DOHH2 (cell line): ENCODE measurements at regions not wholly inside any gene's neighbourhood (a gene's known extent, or its start where the extent isn't known, plus 50 kb on each side); places are given as distances from the start of the nearest gene placed in this dataset.

Experiments
- H3F3A ChIP-seq: fragments of 200-600 bp; sonication (generic), shearing (Covaris generic); 2 replicates; pipeline ENCODE4 v1.6.0; 2016; ENCODE audit warnings: antibody characterized with exemption, mild to moderate bottlenecking; ENCODE audit not compliant: control insufficient read depth, insufficient read depth
- H3K27ac ChIP-seq: fragments of 200-600 bp; sonication (generic); 2 replicates; pipeline ENCODE4 v1.5.1; 2014; ENCODE audit warnings: low read depth, mild to moderate bottlenecking, low read length, moderate library complexity
- H3K27me3 ChIP-seq: fragments of 200-600 bp; sonication (generic); 2 replicates; pipeline ENCODE4 v1.6.1; 2014; ENCODE audit warnings: mild to moderate bottlenecking, low read length, mixed read lengths; ENCODE audit not compliant: control insufficient read depth
- H3K36me3 ChIP-seq: fragments of 200-600 bp; sonication (generic); 2 replicates; pipeline ENCODE4 v1.6.1; 2014; ENCODE audit warnings: mild to moderate bottlenecking, low read length, moderate library complexity, mixed read lengths; ENCODE audit not compliant: control insufficient read depth
- H3K4me1 ChIP-seq: fragments of 200-600 bp; sonication (generic); 2 replicates; pipeline ENCODE4 v1.6.1; 2014; ENCODE audit warnings: mild to moderate bottlenecking, low read length, mixed read lengths; ENCODE audit not compliant: control insufficient read depth
- H3K4me2 ChIP-seq: fragments of 200-600 bp; sonication (generic); 2 replicates; pipeline ENCODE4 v1.6.0; 2014; ENCODE audit warnings: mild to moderate bottlenecking, low read length, moderate library complexity
- H3K4me3 ChIP-seq: fragments of 200-600 bp; sonication (generic); 2 replicates; pipeline ENCODE4 v1.5.1; 2014; ENCODE audit warnings: mild to moderate bottlenecking, low read length, mixed read lengths
- H3K79me2 ChIP-seq: fragments of 200-600 bp; sonication (generic); 2 replicates; pipeline ENCODE4 v1.6.1; 2014; ENCODE audit warnings: mild to moderate bottlenecking, low read length, mixed read lengths; ENCODE audit not compliant: control insufficient read depth
- H3K9me2 ChIP-seq: fragments of 200-600 bp; sonication (generic); replicated peaks from 2 replicates; pipeline ENCODE4 v1.6.1; 2014; ENCODE audit warnings: mild to moderate bottlenecking, low read length, mixed read lengths; ENCODE audit not compliant: control insufficient read depth
- H3K9me3 ChIP-seq: fragments of 200-600 bp; sonication (generic); 2 replicates; pipeline ENCODE4 v1.6.1; 2014; ENCODE audit warnings: antibody characterized with exemption, low read length, mixed read lengths; ENCODE audit not compliant: control insufficient read depth, insufficient read depth
- H4K20me1 ChIP-seq: fragments of 200-600 bp; sonication (generic); 2 replicates; pipeline ENCODE4 v1.6.0; 2014; ENCODE audit warnings: low read depth, mild to moderate bottlenecking, antibody characterized with exemption, low read length, moderate library complexity; ENCODE audit not compliant: control insufficient read depth, insufficient read depth
- CTCF ChIP-seq: fragments of 200-600 bp; sonication (generic); IDR thresholded peaks from one replicate; pipeline ENCODE4 v1.5.1; 2014; ENCODE audit warnings: antibody characterized with exemption, mild to moderate bottlenecking, low read depth, low read length; ENCODE audit not compliant: poor library complexity, severe bottlenecking
- EZH2phosphoT487 ChIP-seq: fragments of 200-600 bp; sonication (generic); IDR thresholded peaks from 2 replicates; pipeline ENCODE4 v1.6.1; 2017; ENCODE audit warnings: borderline replicate concordance, mild to moderate bottlenecking, antibody characterized with exemption, low read length, moderate library complexity, mixed read lengths

- Histone ChIP-seq H3K9me2 (no peaks in the 10 kb centered on the region), H3K4me1 (no peaks in the 10 kb centered on the region), H3K27ac (no peak overlapping the region), H3K27me3 (peaks cover 3% of the 10 kb centered on the region), H3K9me3 (no peaks in the 10 kb centered on the region), H4K20me1 (no peaks in the 10 kb centered on the region), H3K79me2 (no peaks in the 10 kb centered on the region), H3F3A (no peaks in the 10 kb centered on the region), H3K36me3 (no peaks in the 10 kb centered on the region), H3K4me3 (no peak overlapping the region), H3K4me2 (no peak overlapping the region)
- TF ChIP-seq CTCF, result no peak
- no peak for TF ChIP-seq EZH2phosphoT487
Observed at GRCh38 chr6:27782748-27783147, 129.4 kb downstream of the OR2B2 start.

GRCh38 chr6:27778625-27779417, 133.4 kb downstream of the OR2B2 start:
- H3K27ac ChIP-seq, result no peak overlapping the region
- no peak overlapping the region for H3K4me2 ChIP-seq
- peaks cover 6% of the 10 kb centered on the region for H3K27me3 ChIP-seq
- H3K4me3 ChIP-seq, result no peak overlapping the region
- TF ChIP-seq EZH2phosphoT487, result no peak
- TF ChIP-seq CTCF, result no peak
- H3K36me3 ChIP-seq, result no peaks in the 10 kb centered on the region
- H3K79me2 ChIP-seq, result no peaks in the 10 kb centered on the region
- no peaks in the 10 kb centered on the region for H3F3A ChIP-seq
- no peaks in the 10 kb centered on the region for H3K9me2 ChIP-seq
- peaks cover 9% of the 10 kb centered on the region for H3K4me1 ChIP-seq
- no peaks in the 10 kb centered on the region for H4K20me1 ChIP-seq
- H3K9me3 ChIP-seq, result no peaks in the 10 kb centered on the region

- peak overlapping the region; percentile 26; the same call in 1 of the 2 replicates for H3K4me3 ChIP-seq
- no peaks in the 10 kb centered on the region for H3K9me2 ChIP-seq
- TF ChIP-seq CTCF, result no peak
- TF ChIP-seq EZH2phosphoT487, result no peak
- H3F3A ChIP-seq, result no peaks in the 10 kb centered on the region
- no peaks in the 10 kb centered on the region for H3K9me3 ChIP-seq
- peaks cover 6% of the 10 kb centered on the region for H3K27me3 ChIP-seq
- peaks cover 15% of the 10 kb centered on the region for H3K4me1 ChIP-seq
- peak overlapping the region; percentile 43 for H3K4me2 ChIP-seq
- no peaks in the 10 kb centered on the region for H3K36me3 ChIP-seq
- no peaks in the 10 kb centered on the region for H4K20me1 ChIP-seq
- no peak overlapping the region for H3K27ac ChIP-seq
- no peaks in the 10 kb centered on the region for H3K79me2 ChIP-seq
Observed at GRCh38 chr6:27777614-27778355, 134.4 kb downstream of the OR2B2 start.
